ENCODE measurements at regions not wholly inside any gene's neighbourhood (a gene's known extent, or its start where the extent isn't known, plus 50 kb on each side); places are given as distances from the start of the nearest gene placed in this dataset.

- TF ChIP-seq BACH1 (IDR thresholded peaks at IDR 0.05; ENCODE audit: low read length) (no peak), ZNF274 (IDR thresholded peaks at IDR 0.05; ENCODE audit: borderline replicate concordance, extremely low read depth, low read length) (no peak)
- no peaks in the 10 kb centered on the region for H4K20me1 ChIP-seq (replicated peaks in 1 of 2; ENCODE audit: control insufficient read depth in 1 of 2, insufficient read depth in 2 of 2, low read length in 2 of 2)
- no peak overlapping the region for H2AFZ ChIP-seq (ENCODE audit: low read length)
- no peak overlapping the region for H2BK15ac ChIP-seq (ENCODE audit: low read length)
- H4K5ac ChIP-seq (ENCODE audit: insufficient read length, low read depth, low read length): no peak overlapping the region
- H3K36me3 ChIP-seq (ENCODE audit: control insufficient read depth in 2 of 4, insufficient read depth in 4 of 4, low read length in 3 of 4): no peaks in the 10 kb centered on the region
- H3K9ac ChIP-seq (replicated peaks in 1 of 4; ENCODE audit: extremely low read depth in 1 of 4, low read depth in 3 of 4, low read length in 3 of 4): no peak overlapping the region
- H2BK120ac ChIP-seq (replicated peaks; ENCODE audit: low read depth, low read length): no peak overlapping the region
- no peak overlapping the region for H3K23ac ChIP-seq (ENCODE audit: insufficient read length)
- no peak overlapping the region for H3K4me2 ChIP-seq (ENCODE audit: insufficient read depth in 1 of 2, low read depth in 2 of 2, low read length in 2 of 2)
- FAIRE-seq: no peak
- H3K4me3 ChIP-seq (ENCODE audit: extremely low read depth in 1 of 4, insufficient read depth in 2 of 4, low read depth in 3 of 4, low read length in 4 of 4): no peak overlapping the region
- no peak overlapping the region for H4K91ac ChIP-seq (replicated peaks; ENCODE audit: insufficient read length, low read length)
- H2AK5ac ChIP-seq (ENCODE audit: low read depth, low read length): no peak overlapping the region
- H2BK20ac ChIP-seq (ENCODE audit: low read length): no peak overlapping the region
- H2BK5ac ChIP-seq (ENCODE audit: low read depth, low read length): no peak overlapping the region
- POLR2A ChIA-PET (ENCODE audit: partially characterized antibody): no interaction called here
- H2BK12ac ChIP-seq (ENCODE audit: low read depth, low read length): no peak overlapping the region
- DNase-seq (ENCODE audit: low read depth in 1 of 2, low spot score in 2 of 2): no peak
- H3K4ac ChIP-seq (replicated peaks; ENCODE audit: insufficient read length, low read depth, low read length): no peak overlapping the region
- no peak overlapping the region for H3K18ac ChIP-seq (ENCODE audit: extremely low read depth, low read length)
- H3K23me2 ChIP-seq (ENCODE audit: low read depth, low read length): no peaks in the 10 kb centered on the region
- peaks cover 0 to 4% (median 0%) of the 10 kb centered on the region in 4 experiments; a peak in 1 of 7 replicates for H3K4me1 ChIP-seq (replicated peaks in 1 of 4; ENCODE audit: control insufficient read depth in 3 of 4, insufficient read depth in 4 of 4, low read length in 3 of 4)
- H3K9me3 ChIP-seq (ENCODE audit: insufficient read depth in 2 of 2, low read depth in 1 of 2, low read length in 1 of 2): no peaks in the 10 kb centered on the region; a peak in 1 of 4 replicates
- no peak overlapping the region for H3K14ac ChIP-seq (ENCODE audit: insufficient read length)
- WGBS, 2 experiments (ENCODE audit: extremely low coverage in 1 of 2, insufficient coverage in 1 of 2, insufficient read length in 1 of 2, insufficient replicate concordance in 2 of 2, low coverage in 1 of 2, low lambda C conversion rate in 2 of 2, missing lambda C conversion rate in 1 of 2): 97% methylated on average over 13 of the region's 13 CpGs; no CpG with 5 or more reads in 1 of the 2 experiments
- H3K79me1 ChIP-seq (ENCODE audit: low read depth, low read length): no peaks in the 10 kb centered on the region
- H3K56ac ChIP-seq (replicated peaks; ENCODE audit: insufficient read length, low read depth, low read length): no peak overlapping the region
- H3K27me3 ChIP-seq (replicated peaks in 1 of 4; ENCODE audit: control insufficient read depth in 3 of 4, extremely low read depth in 1 of 4, insufficient read depth in 3 of 4, low read length in 3 of 4): no peaks in the 10 kb centered on the region; a peak in 1 of 7 replicates
- CTCF ChIA-PET (ENCODE audit: partially characterized antibody): no interaction called here
- H4K8ac ChIP-seq (ENCODE audit: extremely low read depth, insufficient read depth, low read length): no peak overlapping the region
- no peaks in the 10 kb centered on the region for H3K79me2 ChIP-seq (ENCODE audit: control insufficient read depth in 1 of 2, insufficient read depth in 2 of 2, low read length in 2 of 2)
- H3K27ac ChIP-seq (ENCODE audit: low read depth, low read length): no peak overlapping the region
These were observed 385.3 kb upstream of the IRX4 start for GRCh38 chr5:2267991-2268390.

Measured in H1 (cell line).